Effector CD8-positive, alpha-beta T cell (primary cell): ENCODE measurements at regions not wholly inside any gene's neighbourhood (a gene's known extent, or its start where the extent isn't known, plus 50 kb on each side); places are given as distances from the start of the nearest gene placed in this dataset.

Experiments
- DNase-seq: peaks from one replicate; lab custom pipeline; 2025; lab: John Stamatoyannopoulos, UW

DNA sequence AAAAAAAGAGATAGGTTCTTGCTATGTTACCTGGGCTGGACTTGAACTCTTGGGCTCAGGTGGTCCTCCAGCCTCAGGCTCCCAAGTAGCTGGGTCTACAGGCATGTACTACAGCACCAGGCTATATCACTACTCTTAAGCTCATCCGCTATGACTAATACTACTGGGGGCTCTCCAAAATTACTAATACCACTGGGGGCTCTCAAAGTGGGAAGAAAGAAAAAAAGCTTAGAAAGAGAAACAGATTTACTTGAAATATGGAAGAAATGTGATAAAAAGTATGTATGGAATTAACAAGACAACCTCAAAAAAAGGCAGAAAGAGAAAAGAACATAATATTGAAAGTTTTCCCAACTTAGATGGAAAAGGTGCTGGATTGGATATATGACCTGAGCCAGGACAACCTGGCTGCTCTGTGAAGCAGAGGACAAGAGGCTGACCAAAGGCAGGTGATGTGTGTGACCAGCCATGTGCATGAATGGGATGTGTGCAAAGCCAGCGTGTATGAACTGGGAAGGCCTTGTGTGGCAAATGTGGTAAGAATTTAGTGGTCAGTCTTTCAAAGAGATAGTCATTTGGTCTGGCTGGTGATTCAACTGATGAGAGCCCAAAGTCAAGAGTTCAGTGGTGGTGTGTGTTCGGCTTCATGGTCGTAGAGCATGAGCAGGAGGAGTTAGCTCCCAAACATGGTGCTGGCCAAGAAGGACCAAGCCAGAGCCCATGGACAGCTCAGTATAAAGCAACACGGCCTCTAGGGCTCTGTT, 232.4 kb upstream of the KLF14 start:
- DNase-seq = no peak

GRCh38 chr7:130970196-130970595, 236.2 kb upstream of the KLF14 start:
- DNase-seq = no peak

DNA sequence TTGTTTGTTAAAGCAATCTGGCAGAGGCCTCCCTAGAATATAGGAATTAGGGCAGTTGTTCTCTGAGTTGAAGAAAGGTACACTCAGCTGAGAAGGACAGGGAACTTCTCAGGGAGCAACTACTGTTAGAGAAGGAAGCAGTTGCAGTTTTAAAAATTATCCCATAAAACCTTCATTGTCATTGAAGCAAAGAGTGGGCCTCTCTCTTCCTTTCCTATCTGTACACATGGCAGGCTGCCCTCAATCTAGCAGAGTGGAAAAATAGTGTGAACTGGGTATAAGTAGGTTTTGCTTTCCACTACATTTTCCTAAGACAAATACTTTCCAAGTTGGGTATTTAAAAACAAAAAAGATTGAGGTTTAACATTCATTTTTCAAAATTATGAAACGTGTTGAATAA, 236.7 kb upstream of the KLF14 start:
- no peak for DNase-seq

- no peak for DNase-seq
These were observed 237.3 kb upstream of the KLF14 start for GRCh38 chr7:130971297-130971696.

DNA sequence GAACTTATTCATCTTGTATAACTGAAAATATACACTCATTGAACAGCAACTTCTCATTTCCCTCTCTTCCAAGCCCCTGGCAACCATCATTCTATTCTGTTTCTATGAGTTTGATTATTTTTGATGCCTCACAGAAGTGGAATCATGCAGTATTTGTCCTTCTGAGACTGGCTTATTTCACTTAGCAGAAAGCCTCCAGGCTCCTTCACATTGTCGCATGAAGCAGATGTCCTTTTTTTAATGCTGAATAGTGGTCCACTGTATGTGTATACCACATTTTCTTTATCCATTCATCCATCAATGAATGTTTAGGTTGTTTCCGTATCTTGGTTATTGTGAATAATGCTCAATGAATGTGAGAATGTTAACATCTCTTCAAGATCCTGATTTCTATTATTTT, 238.2 kb upstream of the KLF14 start:
- no peak for DNase-seq

DNA sequence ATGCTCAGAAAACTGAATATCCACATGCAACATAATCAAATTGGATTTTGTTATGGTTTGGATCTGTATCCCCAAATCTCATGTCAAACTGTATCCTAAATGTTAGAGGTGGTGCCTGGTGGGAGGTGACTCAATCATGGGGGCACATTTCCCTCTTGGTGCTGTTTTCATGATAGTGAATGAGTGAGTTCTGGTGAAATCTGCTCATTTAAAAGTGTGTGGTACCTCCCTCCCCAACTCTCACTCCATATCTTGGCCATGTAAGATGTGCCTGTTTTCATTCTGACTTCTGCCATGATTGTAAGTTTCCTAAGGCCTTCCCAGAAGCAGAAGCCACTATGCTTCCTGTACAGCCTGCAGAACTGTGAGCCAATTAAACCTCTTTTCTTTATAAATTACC, 239.6 kb upstream of the KLF14 start:
- no peak for DNase-seq

GRCh38 chr7:130974169-130974568, 240.2 kb upstream of the KLF14 start:
- no peak for DNase-seq

GRCh38 chr7:130974794-130975193, 240.8 kb upstream of the KLF14 start:
- DNase-seq = no peak

DNA sequence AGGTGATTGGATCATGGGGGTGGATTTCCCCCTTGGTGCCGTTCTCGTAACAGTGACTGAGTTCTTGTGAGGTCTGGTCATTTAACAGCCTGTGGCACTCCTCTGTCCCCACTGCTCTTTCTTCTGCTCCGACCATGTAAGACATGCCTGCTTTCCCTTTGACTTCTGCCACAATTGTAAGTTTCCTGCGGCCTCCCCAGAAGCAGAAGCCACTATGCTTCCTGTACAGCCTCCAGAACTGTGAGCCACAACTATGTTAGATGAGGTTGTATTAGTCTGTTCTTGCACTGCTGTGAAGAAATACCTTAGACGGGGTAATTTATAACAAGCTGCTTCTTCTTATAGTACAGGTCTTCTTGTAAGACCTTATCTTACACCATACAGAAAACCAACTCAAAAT, 241.7 kb upstream of the KLF14 start:
- DNase-seq = no peak

GRCh38 chr7:130982160-130982638, 248.2 kb upstream of the KLF14 start:
- no peak for DNase-seq

- DNase-seq = no peak
These were observed 248.6 kb upstream of the KLF14 start for GRCh38 chr7:130982651-130983050.

GRCh38 chr7:130985361-130985760, 251.4 kb upstream of the KLF14 start:
- no peak for DNase-seq

DNA sequence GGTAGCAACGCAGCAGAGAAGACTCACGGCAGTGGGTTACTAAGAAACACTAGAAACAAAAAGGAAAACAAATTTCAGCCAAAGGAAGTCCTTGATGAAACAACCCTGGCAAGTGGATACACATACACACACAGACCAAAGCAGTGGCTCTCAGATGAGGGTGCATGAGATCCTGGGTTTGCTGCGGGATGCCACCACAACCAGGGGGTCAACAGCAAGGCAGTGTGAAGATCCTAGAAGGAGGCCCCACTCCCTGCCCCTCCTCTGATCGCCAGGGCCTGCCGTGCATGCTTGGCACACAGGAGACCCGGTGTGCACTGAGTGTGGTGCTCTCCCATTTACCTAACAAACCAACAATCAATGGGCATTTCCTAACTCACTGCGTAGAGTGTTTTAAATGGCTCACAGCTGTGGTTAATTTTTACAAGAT, 252.3 kb upstream of the KLF14 start:
- DNase-seq = no peak

DNA sequence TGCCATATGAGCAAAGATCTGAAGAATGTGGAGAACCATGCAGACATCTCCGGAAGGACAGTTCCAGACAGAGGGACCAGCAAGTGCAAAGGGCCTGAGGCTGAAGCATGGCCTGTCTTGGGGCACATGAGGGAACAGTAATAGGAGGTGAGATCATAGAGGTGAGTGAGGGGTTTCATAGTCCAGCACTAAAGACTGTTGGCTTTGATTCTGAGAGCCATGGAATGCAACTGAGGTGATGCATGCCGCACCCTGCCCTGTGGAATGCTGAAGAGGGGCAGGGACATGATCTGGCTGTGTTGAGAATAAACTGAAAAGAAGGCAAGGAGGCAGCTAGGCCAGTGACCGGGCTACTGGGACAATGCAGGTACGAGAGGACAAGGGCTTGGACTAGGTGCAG, 253.1 kb upstream of the KLF14 start:
- DNase-seq = no peak

- DNase-seq = no peak
These were observed 254.4 kb upstream of the KLF14 start for GRCh38 chr7:130988443-130988842.

DNA sequence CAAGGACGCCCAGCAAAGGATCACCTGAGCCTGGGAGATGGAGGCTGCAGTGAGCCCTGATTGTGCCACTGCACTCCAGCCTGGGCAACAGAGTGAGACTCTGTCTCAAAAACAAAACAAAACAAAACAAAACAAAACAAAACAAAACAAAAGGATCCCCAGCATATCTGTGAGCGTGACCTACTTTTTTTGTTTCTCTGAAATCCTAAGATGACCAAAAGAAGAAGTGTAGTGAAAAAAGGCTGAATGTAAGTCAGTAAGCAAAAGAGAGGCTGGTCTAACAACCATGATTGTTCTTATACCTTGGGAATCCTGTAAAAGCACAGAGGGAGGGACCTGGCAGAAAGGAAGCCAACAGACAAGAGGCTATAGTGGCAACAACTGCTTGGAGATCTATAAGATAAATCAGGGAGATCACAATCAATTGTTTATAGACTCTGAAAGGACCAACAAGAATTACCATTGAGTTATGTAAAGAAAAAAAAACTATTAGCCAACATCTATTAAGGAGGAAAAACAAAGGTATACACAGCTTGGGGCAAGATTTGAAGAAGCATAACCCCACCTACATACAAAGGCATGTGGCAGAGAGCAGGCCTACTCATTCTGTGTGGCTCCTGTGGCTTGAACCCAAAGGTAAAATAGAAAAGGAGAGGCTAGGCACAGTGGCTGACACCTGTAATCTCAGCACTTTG, 255.2 kb upstream of the KLF14 start:
- no peak for DNase-seq

DNA sequence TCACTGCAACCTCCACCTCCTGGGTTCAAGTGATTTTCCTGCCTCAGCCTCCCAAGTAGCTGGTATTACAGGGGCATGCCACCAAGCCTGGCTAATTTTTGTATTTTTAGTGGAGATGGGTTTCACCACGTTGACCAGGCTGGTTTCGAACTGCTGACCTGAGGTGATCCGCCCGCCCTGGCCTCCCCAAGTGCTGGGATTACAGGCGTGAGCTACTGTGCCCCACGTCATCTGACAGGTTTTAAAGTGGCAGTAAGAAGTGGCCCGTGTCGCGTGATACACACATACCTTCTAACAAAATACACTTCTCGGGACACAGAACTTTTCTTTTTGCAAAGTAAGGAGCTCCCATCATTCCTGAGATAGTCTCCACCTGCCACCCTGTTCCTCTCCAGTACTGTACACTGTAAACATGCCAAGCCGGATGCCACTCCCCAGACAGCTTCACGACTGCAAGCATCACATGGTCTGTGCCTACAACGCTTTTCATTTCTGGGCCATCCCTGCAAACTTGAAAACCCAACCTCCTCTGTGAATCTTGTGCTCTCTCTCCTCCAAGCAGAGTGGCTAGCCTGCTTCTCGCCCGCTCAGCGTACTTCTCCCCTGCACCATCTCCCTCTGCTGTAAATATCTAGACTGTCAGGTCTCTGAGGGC, 256.3 kb upstream of the KLF14 start:
- DNase-seq = no peak

DNA sequence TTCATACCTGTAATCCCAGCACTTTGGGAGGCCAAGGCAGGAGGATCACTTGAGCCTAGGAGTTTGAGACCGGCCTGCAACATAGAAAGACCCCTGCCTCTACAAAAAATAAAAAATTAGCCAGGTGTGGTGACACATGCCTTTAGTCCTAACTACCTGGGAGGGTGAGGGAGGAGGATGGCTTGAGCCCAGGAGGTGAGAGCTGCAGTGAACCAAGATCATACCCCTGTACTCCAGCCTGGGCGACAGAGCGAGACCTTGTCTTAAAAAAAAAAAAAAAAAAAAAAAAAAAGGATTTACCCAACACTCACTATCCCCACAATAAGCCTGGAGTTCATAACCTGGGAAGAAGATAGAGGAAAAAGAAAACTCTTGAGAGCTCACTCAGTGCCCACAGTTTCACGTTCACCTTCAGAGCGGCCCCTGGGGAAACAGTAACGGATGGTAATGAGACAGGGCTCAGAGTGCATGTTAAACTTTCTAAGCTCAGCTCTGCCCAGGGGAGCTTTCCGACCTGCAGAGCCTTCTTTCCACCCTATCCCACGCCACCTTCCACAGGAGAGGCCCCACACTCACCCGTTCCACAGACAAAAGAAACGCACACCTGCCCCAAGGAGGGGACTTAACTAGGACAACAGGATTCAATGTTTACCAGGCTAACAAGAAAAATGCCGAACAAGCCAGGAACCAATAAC, 259.8 kb upstream of the KLF14 start:
- no peak for DNase-seq

GRCh38 chr7:130994378-130995115, 260.5 kb upstream of the KLF14 start:
- no peak for DNase-seq

GRCh38 chr7:130995252-130996081, 261.5 kb upstream of the KLF14 start:
- no peak for DNase-seq
